Neutrophil (primary cell): ENCODE measurements at regions not wholly inside any gene's neighbourhood (a gene's known extent, or its start where the extent isn't known, plus 50 kb on each side); places are given as distances from the start of the nearest gene placed in this dataset.

Source experiments
- H3K27ac ChIP-seq: fragments of 200-600 bp; sonication (generic); 2 replicates; pipeline ENCODE4 v1.5.1; 2016; ENCODE audit warnings: mild to moderate bottlenecking, moderate library complexity
- H3K27me3 ChIP-seq: fragments of 200-600 bp; sonication (generic); 2 replicates; pipeline ENCODE4 v1.6.0; 2016; ENCODE audit warnings: mild to moderate bottlenecking
- H3K36me3 ChIP-seq: fragments of 200-600 bp; sonication (generic); 2 replicates; pipeline ENCODE4 v1.5.1; 2017
- H3K4me1 ChIP-seq, 2 experiments: fragments of 200-600 bp in 1 of 2; sonication (generic) in 1 of 2; 1 replicate in 1 of 2; 2 replicates in 1 of 2; pipeline versions ENCODE4 v1.5.1 to v1.6.1; 2013 to 2016; ENCODE audit warnings: low read depth in 1 of 2, low read length in 1 of 2, mild to moderate bottlenecking in 1 of 2, moderate library complexity in 1 of 2; ENCODE audit not compliant: control insufficient read depth in 1 of 2, insufficient read depth in 1 of 2
- H3K4me3 ChIP-seq, 2 experiments: fragments of 200-600 bp in 1 of 2; sonication (generic) in 1 of 2; 1 replicate in 1 of 2; 2 replicates in 1 of 2; pipeline ENCODE4 v1.5.1; 2013 to 2016; ENCODE audit warnings: low read depth in 1 of 2, low read length in 1 of 2, mild to moderate bottlenecking in 1 of 2, moderate library complexity in 1 of 2
- H3K9me3 ChIP-seq: fragments of 200-600 bp; sonication (generic); 2 replicates; pipeline ENCODE4 v1.5.1; 2016
- CTCF ChIP-seq: fragments of 200-600 bp; sonication (generic); IDR thresholded peaks from 2 replicates; pipeline ENCODE4 v1.5.1; 2016; ENCODE audit warnings: antibody characterized with exemption

GRCh38 chr2:42844366-42844765 is 52.0 kb upstream of the HAAO start:
- Histone ChIP-seq H3K4me3 (no peak overlapping the region), H3K4me1 (no peaks in the 10 kb centered on the region), H3K27me3 (no peaks in the 10 kb centered on the region), H3K9me3 (no peaks in the 10 kb centered on the region), H3K36me3 (no peaks in the 10 kb centered on the region), H3K27ac (no peak overlapping the region)
- TF ChIP-seq CTCF, result no peak

- no peak overlapping the region for H3K4me3 ChIP-seq
- H3K36me3 ChIP-seq, result no peaks in the 10 kb centered on the region
- no peak overlapping the region for H3K27ac ChIP-seq
- no peak for TF ChIP-seq CTCF
- H3K4me1 ChIP-seq, result no peaks in the 10 kb centered on the region
- H3K27me3 ChIP-seq, result no peaks in the 10 kb centered on the region
- H3K9me3 ChIP-seq, result no peaks in the 10 kb centered on the region
These were observed 51.2 kb upstream of the HAAO start for GRCh38 chr2:42843611-42844010.

- Histone ChIP-seq H3K9me3 (no peaks in the 10 kb centered on the region), H3K27me3 (no peaks in the 10 kb centered on the region), H3K36me3 (no peaks in the 10 kb centered on the region), H3K27ac (no peak overlapping the region), H3K4me3 (no peak overlapping the region), H3K4me1 (no peaks in the 10 kb centered on the region)
- TF ChIP-seq CTCF, result no peak
These were observed 50.7 kb upstream of the HAAO start for GRCh38 chr2:42843131-42843530.

- Histone ChIP-seq H3K27ac (no peak overlapping the region), H3K9me3 (no peaks in the 10 kb centered on the region), H3K27me3 (no peaks in the 10 kb centered on the region), H3K4me1 (no peaks in the 10 kb centered on the region), H3K36me3 (no peaks in the 10 kb centered on the region), H3K4me3 (no peak overlapping the region)
- TF ChIP-seq CTCF, result no peak
These were observed 50.1 kb upstream of the HAAO start for GRCh38 chr2:42842466-42842865.
